Inflammatory macrophage (primary cell): ENCODE measurements at regions not wholly inside any gene's neighbourhood (a gene's known extent, or its start where the extent isn't known, plus 50 kb on each side); places are given as distances from the start of the nearest gene placed in this dataset.
"Not testable (repeated sequence)": the region's sequence is repeated elsewhere in the genome, so short reads cannot be mapped to it uniquely, and the experiment has no call there.

Experiments
- DNase-seq, 2 donors: peaks; one replicate each; pipeline ENCODE4 v3.0.0-alpha.2; 2020 to 2022

DNA sequence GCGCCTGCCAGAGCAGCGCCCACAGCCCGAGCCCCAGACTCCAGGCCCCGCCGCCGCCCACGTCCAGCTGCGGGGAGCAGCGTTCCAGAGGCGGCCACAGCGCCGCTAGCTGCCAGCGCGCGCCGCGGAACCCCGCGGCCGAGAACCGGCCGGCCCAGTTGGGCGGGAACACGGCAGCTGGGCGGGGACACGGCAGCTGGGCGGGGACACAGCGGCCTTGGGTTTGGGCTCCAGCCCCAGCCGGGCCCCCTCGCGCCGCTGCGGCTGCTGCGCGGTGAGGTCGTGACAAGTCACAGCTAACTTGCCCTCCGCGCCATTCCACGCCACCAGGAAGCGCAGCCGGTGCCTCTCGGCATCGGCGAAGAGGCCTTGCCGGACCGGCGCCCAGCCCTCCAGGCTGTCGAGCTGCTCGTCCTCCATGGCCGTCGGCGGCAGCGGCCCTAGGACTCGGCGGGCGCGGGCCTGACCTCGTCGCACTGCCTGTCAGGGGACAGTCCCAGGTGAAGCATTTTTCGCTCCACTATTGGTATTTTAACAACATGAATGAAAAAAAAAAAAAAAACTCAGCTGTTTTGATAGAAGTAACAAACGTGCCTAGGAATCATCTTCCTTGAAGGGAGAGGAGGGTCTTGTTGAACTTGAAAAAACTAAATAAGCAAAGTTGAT is 56.6 kb upstream of the GOLGA8N start:
- DNase-seq: peak; percentile 2

DNA sequence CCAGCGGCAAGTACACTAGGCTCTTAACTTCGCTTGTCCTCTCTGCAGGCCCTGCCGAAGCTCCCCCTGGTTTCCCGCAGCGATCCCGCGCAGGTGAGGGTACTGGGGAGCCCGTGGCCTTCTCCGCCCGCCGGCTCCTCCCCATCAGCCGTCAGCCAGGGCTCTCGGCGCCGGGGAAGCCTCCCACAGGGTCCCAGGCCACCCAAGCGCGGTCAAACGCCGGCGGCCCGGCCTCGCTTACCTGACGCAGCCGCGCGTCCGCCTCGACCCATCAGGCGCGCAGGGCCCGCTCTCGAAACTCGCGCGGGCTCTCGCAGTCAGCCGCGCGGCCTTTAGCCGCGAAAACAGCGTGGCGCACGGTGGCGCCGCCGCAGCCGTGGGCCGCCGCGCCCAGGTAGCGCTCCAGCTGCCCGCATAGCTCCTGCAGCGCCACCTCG is 57.2 kb upstream of the GOLGA8N start:
- DNase-seq: not testable (repeated sequence)

DNA sequence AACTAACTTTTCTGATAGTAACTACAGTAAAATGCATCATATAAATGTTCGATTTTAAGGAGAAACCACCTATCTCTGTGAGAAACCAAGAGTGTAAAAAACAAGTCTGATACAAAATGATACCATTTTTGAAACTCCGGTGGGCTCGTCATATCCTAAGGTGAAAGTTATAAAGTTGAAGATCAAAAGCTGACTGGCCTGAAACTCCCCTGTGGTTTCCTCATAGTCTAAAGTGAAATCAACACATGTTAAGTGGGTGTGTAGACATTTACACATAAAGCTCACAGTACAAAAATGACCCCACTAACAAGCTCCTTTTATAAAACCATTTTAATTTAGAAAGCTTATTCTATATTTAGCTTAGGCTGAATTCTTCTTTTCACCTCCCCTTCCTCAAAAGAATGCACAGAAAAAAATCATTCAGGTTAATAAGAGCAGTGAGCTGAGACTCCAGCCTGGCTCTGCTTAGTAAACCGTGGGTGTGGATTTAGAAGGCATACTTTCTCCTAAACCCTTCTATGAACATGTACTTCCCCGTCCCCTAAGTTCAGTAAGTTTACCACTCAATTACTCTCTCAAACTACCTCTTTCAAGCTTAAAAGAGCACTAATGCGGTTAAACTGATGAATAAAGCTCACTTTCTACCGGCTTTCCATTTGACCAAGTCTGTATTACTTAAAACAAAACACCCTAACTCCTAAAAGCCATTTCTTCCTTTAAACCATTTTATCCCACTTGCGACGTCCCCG is 57.9 kb upstream of the GOLGA8N start:
- not testable (repeated sequence) for DNase-seq

DNA sequence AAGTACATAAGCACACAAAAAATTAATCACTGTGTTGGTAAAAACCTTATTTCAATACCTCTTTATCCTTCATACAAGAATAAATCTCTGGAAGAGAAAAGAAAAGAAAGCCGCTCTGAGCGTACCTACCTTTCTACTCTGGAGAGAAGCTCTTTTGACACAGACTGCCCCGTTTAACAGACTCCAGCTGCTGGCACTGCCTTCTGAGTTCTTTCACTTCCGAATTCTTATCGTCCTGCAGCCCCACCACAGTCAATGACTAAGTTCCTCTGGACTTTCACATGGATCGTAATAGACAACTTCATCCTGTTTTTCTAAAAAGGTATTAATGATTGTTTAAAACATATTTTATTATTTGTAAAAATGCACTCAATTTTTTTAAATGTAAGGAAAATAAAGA is 67.5 kb upstream of the GOLGA8O start:
- not testable (repeated sequence) for DNase-seq

DNA sequence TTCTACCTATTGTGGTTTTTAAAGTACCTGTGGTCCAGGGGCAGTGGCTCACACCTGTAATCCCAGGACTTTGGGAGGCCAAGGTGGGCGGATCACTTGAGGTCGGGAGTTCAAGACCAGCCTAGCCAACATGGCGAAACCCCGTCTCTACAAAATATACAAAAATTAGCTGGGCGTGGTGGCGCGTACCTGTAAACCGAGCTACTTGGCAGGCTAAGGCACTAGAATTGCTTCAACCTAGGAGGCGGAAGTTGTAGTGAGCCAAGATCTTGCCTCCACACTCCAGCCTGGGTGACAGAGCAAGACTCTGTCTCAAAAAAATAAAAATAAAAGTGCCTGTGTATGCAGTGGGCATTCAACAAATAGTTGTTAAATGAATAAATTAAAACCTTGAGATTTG is 67.0 kb upstream of the GOLGA8O start:
- not testable (repeated sequence) for DNase-seq

DNA sequence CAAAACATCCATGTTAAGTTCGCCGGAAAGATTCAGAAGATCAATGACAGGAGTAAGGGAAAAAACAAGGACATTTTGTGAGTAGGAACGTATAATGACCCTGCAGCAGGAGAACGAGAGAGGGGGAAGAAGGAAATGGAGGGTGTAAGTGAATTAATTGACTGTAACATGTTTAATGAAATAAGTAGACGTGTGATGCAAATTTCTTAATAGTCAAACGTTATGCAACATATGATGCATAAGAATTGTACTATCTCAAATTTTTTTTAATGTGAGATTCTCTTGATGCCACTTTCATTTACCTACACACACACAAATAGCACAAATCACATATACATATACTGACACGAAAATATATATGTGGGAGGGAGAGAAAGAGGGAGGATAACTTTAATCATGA is 63.5 kb upstream of the GOLGA8O start:
- DNase-seq: peak; percentile 0 to 59

DNA sequence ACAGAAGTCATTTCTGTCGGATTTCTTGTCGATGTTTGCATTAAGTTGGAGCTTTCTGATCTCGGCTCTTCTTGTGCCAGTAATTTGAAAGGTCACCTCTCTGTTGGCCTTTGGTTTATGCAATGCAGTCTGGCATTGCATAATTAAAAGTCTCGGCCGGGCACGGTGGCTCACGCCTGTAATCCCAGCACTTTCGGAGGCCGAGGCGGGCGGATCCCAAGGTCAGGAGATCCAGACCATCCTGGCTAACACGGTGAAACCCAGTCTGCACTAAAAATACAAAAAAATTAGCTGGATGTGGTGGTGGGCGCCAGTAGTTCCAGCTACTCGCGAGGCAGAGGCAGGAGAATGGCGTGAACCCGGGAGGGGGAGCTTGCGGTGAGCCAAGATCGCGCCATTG is 62.6 kb upstream of the GOLGA8O start:
- DNase-seq: peak; percentile 9 to 17

DNA sequence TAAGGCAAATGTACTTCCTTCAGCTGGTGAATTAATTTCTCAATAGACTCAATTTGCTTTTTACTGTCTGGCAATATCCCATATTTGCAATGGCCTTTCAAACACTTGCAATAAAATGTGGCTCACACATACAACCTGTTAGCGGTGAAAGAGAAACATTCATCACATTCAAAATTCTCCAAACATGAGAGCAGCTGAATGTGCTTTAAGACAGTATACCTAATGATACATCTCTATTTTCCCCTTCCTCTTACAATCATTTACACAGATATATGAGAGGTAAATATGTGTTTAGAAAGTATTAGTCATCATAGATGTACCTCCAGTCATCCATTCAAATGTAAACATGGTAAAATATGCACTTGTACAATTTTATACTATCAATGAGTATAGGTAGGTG is 61.5 kb upstream of the GOLGA8O start:
- not testable (repeated sequence) for DNase-seq

DNA sequence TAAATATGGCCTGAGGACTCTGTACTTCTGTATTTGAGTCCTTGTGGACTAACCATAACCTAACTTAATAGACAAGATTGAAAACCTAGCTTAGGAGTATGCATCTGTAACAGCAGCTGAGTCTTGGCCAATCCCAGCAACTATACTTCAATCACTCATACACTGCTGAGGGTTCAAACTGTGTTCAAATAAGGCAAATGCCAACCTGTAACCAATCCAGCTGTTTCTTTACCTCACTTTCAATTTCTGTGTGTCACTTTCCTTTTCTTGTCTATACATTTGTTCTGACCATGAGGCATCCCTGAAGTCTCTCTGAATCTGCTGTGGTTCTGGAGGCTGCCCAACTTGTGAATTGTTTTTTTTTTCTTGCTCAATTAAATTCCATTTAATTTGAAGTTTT is 57.9 kb upstream of the GOLGA8O start:
- not testable (repeated sequence) for DNase-seq

DNA sequence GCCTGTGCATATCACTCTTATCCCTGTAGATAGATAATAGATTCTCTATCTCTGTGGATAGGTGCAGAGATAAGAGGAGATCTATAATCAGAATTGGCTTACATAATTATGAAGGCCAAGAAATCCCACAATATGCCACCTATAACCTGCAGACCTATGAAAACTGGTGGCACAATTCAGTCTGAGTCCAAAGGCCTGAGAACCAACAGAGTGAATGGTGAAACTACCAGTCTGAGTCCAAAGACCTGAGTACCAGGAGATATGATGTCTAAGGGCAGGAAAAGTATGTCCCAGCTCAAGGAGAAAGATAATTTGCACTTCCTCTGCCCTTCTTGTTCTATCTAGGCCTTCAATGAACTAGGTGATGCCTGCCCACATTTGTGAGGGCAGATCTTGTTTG is 54.6 kb upstream of the GOLGA8O start:
- DNase-seq: not testable (repeated sequence)

DNA sequence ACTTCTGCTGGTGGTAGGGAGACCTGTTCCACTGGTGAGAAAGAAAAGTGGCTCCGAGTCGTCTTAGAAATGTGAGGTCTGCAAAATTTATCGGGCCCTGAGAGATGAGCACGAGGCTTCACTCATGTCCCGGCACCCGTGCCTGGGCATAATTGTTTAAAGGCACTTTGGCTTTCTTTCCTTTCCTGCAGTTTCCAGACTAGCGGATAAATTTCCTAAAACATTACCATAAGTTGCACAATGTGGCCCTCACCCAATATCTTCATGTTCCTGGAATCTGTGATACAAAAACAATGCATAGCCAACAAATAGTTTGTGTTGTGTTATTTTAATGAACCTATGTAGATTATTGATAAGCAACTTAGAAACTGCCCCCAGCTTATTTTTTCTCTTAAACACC is 52.6 kb upstream of the GOLGA8O start:
- DNase-seq: not testable (repeated sequence)

DNA sequence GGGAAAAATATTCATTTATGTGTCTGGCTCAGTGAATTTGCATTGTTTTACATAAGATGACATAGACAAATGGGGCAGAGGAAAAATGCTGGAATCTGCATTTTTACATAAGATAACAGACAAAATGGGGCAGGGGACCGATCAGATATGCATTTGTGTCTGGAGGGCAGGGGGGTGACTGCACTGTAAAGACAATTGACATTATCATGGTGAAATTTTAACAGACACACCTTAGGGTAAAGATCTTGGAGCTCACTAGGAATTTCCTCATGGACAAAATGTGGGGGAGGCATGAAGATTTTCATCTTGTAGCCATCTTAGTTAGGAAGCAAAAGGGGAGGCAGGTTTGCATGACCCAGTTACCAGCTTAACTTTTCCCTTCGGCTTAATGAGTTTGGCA is 51.4 kb upstream of the GOLGA8O start:
- DNase-seq: not testable (repeated sequence)

DNA sequence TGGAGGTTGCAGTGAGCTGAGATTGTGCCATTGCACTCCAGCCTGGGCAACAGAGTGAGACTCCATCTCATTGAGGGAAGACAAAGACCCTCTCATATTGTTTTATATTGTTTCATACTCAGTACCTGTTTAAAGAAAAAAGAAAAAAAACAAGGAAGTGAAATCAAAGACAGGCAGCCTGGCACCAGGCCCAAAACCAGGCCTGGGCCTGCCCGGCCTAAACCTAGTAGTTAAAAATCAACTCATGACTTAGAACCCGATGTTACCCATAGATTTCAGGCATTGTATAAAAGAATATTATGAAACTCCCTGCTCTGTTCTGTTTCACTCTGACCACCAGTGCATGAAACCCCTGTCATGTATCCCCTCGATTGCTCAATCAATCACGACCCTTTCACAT is 50.2 kb upstream of the GOLGA8O start:
- not testable (repeated sequence) for DNase-seq
